H9 (cell line): ENCODE measurements at regions not wholly inside any gene's neighbourhood (a gene's known extent, or its start where the extent isn't known, plus 50 kb on each side); places are given as distances from the start of the nearest gene placed in this dataset.

Source experiments
- DNase-seq: peaks from one replicate; pipeline ENCODE4 v3.0.0-alpha.2; 2017
- H2AFZ ChIP-seq: one replicate; pipeline ENCODE4 v1.6.1; 2013; ENCODE audit warnings: mild to moderate bottlenecking, low read length, control low read depth, moderate library complexity
- H2AK5ac ChIP-seq: 2 replicates; pipeline ENCODE4 v1.6.1; 2013; ENCODE audit warnings: low read length, control low read depth, mixed read lengths; ENCODE audit not compliant: insufficient read length
- H2BK120ac ChIP-seq: one replicate; pipeline ENCODE4 v1.6.1; 2013; ENCODE audit warnings: low read depth, mild to moderate bottlenecking, low read length, control low read depth, inconsistent platforms; ENCODE audit not compliant: poor library complexity, severe bottlenecking
- H2BK12ac ChIP-seq: 2 replicates; pipeline ENCODE4 v1.6.1; 2013; ENCODE audit warnings: low read length, control low read depth, mixed read lengths, low read depth; ENCODE audit not compliant: insufficient read length
- H2BK15ac ChIP-seq: 2 replicates; pipeline ENCODE4 v1.6.1; 2013; ENCODE audit warnings: low read depth, low read length, control low read depth
- H2BK20ac ChIP-seq: one replicate; pipeline ENCODE4 v1.6.1; 2013; ENCODE audit warnings: low read depth, mild to moderate bottlenecking, low read length, control low read depth, inconsistent platforms; ENCODE audit not compliant: poor library complexity, severe bottlenecking
- H2BK5ac ChIP-seq: 2 replicates; pipeline ENCODE4 v1.6.1; 2013; ENCODE audit warnings: low read length, control low read depth, mixed read lengths; ENCODE audit not compliant: insufficient read length
- H3K14ac ChIP-seq: 2 replicates; pipeline ENCODE4 v1.6.1; 2013; ENCODE audit warnings: low read length, control low read depth; ENCODE audit not compliant: insufficient read depth
- H3K18ac ChIP-seq: 2 replicates; pipeline ENCODE4 v1.6.1; 2013; ENCODE audit warnings: low read depth, mild to moderate bottlenecking, mixed read lengths, low read length, control low read depth; ENCODE audit not compliant: insufficient read length
- H3K23ac ChIP-seq: 2 replicates; pipeline ENCODE4 v1.6.1; 2013; ENCODE audit warnings: low read length, control low read depth, mixed read lengths, low read depth; ENCODE audit not compliant: insufficient read length
- H3K23me2 ChIP-seq: 2 replicates; pipeline ENCODE4 v1.6.1; 2013; ENCODE audit warnings: low read depth, mild to moderate bottlenecking, mixed read lengths, low read length, control low read depth; ENCODE audit not compliant: insufficient read length, poor library complexity, severe bottlenecking
- H3K27ac ChIP-seq: 2 replicates; pipeline ENCODE4 v1.5.1; 2013; ENCODE audit warnings: low read length, control low read depth, mixed read lengths, low read depth; ENCODE audit not compliant: insufficient read length
- H3K27me3 ChIP-seq: 2 replicates; pipeline ENCODE4 v1.6.1; 2013; ENCODE audit warnings: low read length, control low read depth, inconsistent platforms; ENCODE audit not compliant: insufficient read depth
- H3K4ac ChIP-seq: 2 replicates; pipeline ENCODE4 v1.6.1; 2013; ENCODE audit warnings: low read depth, mild to moderate bottlenecking, control low read depth, inconsistent platforms, low read length, moderate library complexity
- H3K4me1 ChIP-seq: 2 replicates; pipeline ENCODE4 v1.6.1; 2013; ENCODE audit warnings: low read length, control low read depth, inconsistent platforms; ENCODE audit not compliant: insufficient read depth
- H3K4me2 ChIP-seq: 2 replicates; pipeline ENCODE4 v1.6.1; 2013; ENCODE audit warnings: low read length, control low read depth, mixed read lengths; ENCODE audit not compliant: insufficient read length, insufficient read depth
- H3K56ac ChIP-seq: 2 replicates; pipeline ENCODE4 v1.6.1; 2013; ENCODE audit warnings: low read depth, mild to moderate bottlenecking, mixed read lengths, low read length, control low read depth; ENCODE audit not compliant: insufficient read length
- H3K79me1 ChIP-seq: 2 replicates; pipeline ENCODE4 v1.6.1; 2013; ENCODE audit warnings: low read depth, mild to moderate bottlenecking, moderate library complexity, low read length, control low read depth, inconsistent platforms; ENCODE audit not compliant: insufficient read depth, poor library complexity, severe bottlenecking
- H3K79me2 ChIP-seq: 2 replicates; pipeline ENCODE4 v1.6.1; 2013; ENCODE audit warnings: low read length, control low read depth, inconsistent platforms; ENCODE audit not compliant: insufficient read depth
- H3K9ac ChIP-seq: 2 replicates; pipeline ENCODE4 v1.6.1; 2013; ENCODE audit warnings: low read length, control low read depth, mixed read lengths; ENCODE audit not compliant: insufficient read length; ENCODE audit errors: extremely low read depth
- H3K9me3 ChIP-seq: one replicate; pipeline ENCODE4 v1.6.1; 2013; ENCODE audit warnings: low read depth, low read length, inconsistent platforms; ENCODE audit not compliant: control insufficient read depth
- H3T11ph ChIP-seq: one replicate; pipeline ENCODE4 v1.6.1; 2013; ENCODE audit warnings: mild to moderate bottlenecking, low read length, control low read depth, inconsistent platforms
- H4K20me1 ChIP-seq: one replicate; pipeline ENCODE4 v1.6.1; 2013; ENCODE audit not compliant: control insufficient read depth, insufficient read length, insufficient read depth
- H4K5ac ChIP-seq: 2 replicates; pipeline ENCODE4 v1.6.1; 2013; ENCODE audit warnings: low read depth, mild to moderate bottlenecking, mixed read lengths, low read length, control low read depth; ENCODE audit not compliant: insufficient read length
- H4K8ac ChIP-seq: replicated peaks from 2 replicates; pipeline ENCODE4 v1.6.1; 2013; ENCODE audit warnings: low read length, control low read depth, mixed read lengths, low read depth; ENCODE audit not compliant: insufficient read length
- H4K91ac ChIP-seq: 2 replicates; pipeline ENCODE4 v1.6.1; 2013; ENCODE audit warnings: low read depth, mild to moderate bottlenecking, moderate library complexity, mixed read lengths, low read length, control low read depth; ENCODE audit not compliant: insufficient read length
- H3K27ac Mint-ChIP-seq, 3 experiments: 2 replicates in 2 of 3; 3 replicates in 1 of 3; pipeline ENCODE4 v1.8.0; 2020 to 2021; ENCODE audit warnings: mixed read lengths in 3 of 3, mild to moderate bottlenecking in 1 of 3, moderate library complexity in 1 of 3
- H3K27me3 Mint-ChIP-seq: 2 replicates; pipeline ENCODE4 v1.8.0; 2021; ENCODE audit warnings: low read depth, mild to moderate bottlenecking, moderate library complexity, mixed read lengths
- H3K36me3 Mint-ChIP-seq, 3 experiments: 2 replicates in 2 of 3; 3 replicates in 1 of 3; pipeline ENCODE4 v1.8.0; 2020 to 2021; ENCODE audit warnings: low read depth in 3 of 3, mixed read lengths in 3 of 3; ENCODE audit not compliant: insufficient read depth in 1 of 3
- H3K4me1 Mint-ChIP-seq, 2 experiments: 2 replicates each; pipeline ENCODE4 v1.8.0; 2020; ENCODE audit warnings: mixed read lengths in 2 of 2
- H3K4me3 Mint-ChIP-seq, 2 experiments: 2 replicates in 1 of 2; 3 replicates in 1 of 2; pipeline ENCODE4 v1.8.0; 2020 to 2021; ENCODE audit warnings: mild to moderate bottlenecking in 2 of 2, mixed read lengths in 2 of 2, moderate library complexity in 1 of 2
- H3K9me3 Mint-ChIP-seq, 2 experiments: 2 replicates in 1 of 2; 3 replicates in 1 of 2; pipeline ENCODE4 v1.8.0; 2020; ENCODE audit warnings: mild to moderate bottlenecking in 2 of 2, mixed read lengths in 2 of 2, moderate library complexity in 1 of 2
- WGBS: extraction: QIAGEN DNeasy Blood & Tissue Kit; methylation state at CpG from one replicate; pipeline ENCODE4 v1.1.7; 2013; ENCODE audit warnings: missing lambda C conversion rate, low lambda C conversion rate, mixed read lengths; ENCODE audit not compliant: insufficient read length; ENCODE audit errors: extremely low coverage; 5-methylcytosine and 5-hydroxymethylcytosine counted together
- TF ChIP-seq, protein P1 (sequence below): fragments of 200-600 bp; sonication (generic); conservative IDR thresholded peaks from 3 replicates; pipeline ENCODE4 v1.8.0; 2021; ENCODE audit warnings: antibody characterized with exemption, mild to moderate bottlenecking

DNA sequence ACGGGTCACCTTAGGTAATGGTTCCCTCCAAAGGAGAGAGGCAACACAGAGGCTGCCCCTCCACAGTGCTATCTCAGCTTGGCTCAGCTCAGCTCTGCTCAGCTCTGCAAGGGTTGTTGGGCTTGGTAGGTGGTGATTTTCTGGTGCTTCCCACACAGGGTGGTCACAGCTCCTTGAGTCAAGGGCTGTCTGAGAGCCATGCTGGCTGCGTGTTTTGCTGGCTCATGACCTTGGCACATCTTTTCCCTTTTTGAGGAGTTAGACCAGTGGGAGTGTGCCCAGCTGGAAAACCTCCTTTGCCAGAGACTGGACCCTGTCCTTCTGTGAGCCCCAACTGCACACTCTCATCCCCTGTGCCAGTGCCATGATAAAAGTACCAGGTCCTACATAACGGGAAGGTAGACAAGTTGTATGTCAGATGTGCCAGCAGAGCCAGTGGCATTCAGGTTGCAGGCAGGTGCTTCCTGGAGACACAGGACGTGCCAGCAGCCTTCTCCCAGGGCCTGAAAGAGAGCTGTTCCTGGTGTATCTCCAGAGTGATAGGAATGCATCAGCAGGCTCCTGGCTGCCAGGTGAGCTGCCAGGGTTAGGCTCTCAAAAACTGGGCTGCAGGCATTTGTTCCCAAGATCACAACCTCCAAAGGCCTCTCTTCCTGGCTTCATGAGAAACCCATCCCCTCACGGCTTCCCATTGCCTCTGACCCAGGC, 118.6 kb upstream of the CXCL14 start:
- Histone ChIP-seq H3K9me3 (no peaks in the 10 kb centered on the region), H2BK15ac (no peak overlapping the region), H3K4me2 (no peak overlapping the region), H2BK12ac (no peak overlapping the region), H2BK20ac (no peak overlapping the region), H3K56ac (no peak overlapping the region), H4K20me1 (no peaks in the 10 kb centered on the region), H3K14ac (no peak overlapping the region), H4K8ac (no peak overlapping the region), H2AFZ (no peak overlapping the region), H3K27me3 (no peaks in the 10 kb centered on the region), H3K23ac (no peak overlapping the region), H3K4me1 (no peaks in the 10 kb centered on the region), H3T11ph (no peak overlapping the region), H3K23me2 (no peaks in the 10 kb centered on the region), H2BK5ac (no peak overlapping the region), H4K5ac (no peak overlapping the region), H3K79me1 (no peaks in the 10 kb centered on the region), H4K91ac (no peak overlapping the region), H3K79me2 (no peaks in the 10 kb centered on the region), H2AK5ac (no peak overlapping the region), H3K4ac (no peak overlapping the region), H3K9ac (no peak overlapping the region), H3K18ac (no peak overlapping the region), H3K27ac (no peak overlapping the region), H2BK120ac (no peak overlapping the region)
- H3K9me3 Mint-ChIP-seq, result no peaks in the 10 kb centered on the region
- H3K27ac Mint-ChIP-seq, result no peak overlapping the region
- H3K36me3 Mint-ChIP-seq, result no peaks in the 10 kb centered on the region
- peaks cover 0 to 4% of the 10 kb centered on the region in 2 experiments; a peak in 1 of 4 replicates for H3K4me1 Mint-ChIP-seq
- peak; percentile 14 for DNase-seq
- no peak overlapping the region for H3K4me3 Mint-ChIP-seq
- TF ChIP-seq, protein P1, sequence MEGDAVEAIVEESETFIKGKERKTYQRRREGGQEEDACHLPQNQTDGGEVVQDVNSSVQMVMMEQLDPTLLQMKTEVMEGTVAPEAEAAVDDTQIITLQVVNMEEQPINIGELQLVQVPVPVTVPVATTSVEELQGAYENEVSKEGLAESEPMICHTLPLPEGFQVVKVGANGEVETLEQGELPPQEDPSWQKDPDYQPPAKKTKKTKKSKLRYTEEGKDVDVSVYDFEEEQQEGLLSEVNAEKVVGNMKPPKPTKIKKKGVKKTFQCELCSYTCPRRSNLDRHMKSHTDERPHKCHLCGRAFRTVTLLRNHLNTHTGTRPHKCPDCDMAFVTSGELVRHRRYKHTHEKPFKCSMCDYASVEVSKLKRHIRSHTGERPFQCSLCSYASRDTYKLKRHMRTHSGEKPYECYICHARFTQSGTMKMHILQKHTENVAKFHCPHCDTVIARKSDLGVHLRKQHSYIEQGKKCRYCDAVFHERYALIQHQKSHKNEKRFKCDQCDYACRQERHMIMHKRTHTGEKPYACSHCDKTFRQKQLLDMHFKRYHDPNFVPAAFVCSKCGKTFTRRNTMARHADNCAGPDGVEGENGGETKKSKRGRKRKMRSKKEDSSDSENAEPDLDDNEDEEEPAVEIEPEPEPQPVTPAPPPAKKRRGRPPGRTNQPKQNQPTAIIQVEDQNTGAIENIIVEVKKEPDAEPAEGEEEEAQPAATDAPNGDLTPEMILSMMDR, result no peak
- no CpG with 5 or more reads among the region's 5 CpGs for WGBS
- H3K27me3 Mint-ChIP-seq, result no peaks in the 10 kb centered on the region
